ENCODE measurements at regions not wholly inside any gene's neighbourhood (a gene's known extent, or its start where the extent isn't known, plus 50 kb on each side); places are given as distances from the start of the nearest gene placed in this dataset.

DNA sequence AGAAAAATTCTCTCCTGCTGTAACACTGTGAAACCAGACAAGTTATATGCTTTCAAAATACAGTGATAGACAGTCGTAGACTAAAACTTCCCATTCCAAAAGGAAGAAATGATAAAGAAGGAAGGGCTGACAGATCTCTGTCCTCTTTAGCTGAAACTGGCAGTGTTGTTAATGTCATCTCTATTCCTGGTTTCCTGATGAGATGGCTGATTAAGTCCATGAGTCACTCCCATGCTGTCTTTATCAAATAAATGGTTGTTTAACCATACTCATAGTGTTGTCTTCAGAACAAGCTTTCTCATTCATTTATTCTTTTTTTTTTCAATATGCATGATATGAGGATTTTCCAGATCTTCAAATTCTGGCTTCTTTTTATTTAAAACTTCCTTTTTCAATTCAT, 952.2 kb upstream of the WWC1 start:
- Histone ChIP-seq H3K27ac (ENCODE audit: low read length) (no peak overlapping the region), H3K4me1 (ENCODE audit: control insufficient read depth, insufficient read depth, low read length) (no peaks in the 10 kb centered on the region), H3K4me3 (ENCODE audit: low read length in 2 of 2) (no peak overlapping the region), H3K27me3 (ENCODE audit: control insufficient read depth in 1 of 2, insufficient read depth in 2 of 2, low read length in 2 of 2) (no peaks in the 10 kb centered on the region), H3K9me3 (ENCODE audit: control insufficient read depth in 2 of 2, low read length in 2 of 2) (no peaks in the 10 kb centered on the region), H3K9ac (ENCODE audit: low read length in 2 of 2) (no peak overlapping the region), H3K36me3 (ENCODE audit: control insufficient read depth in 2 of 2, insufficient read depth in 2 of 2, low read length in 2 of 2) (no peaks in the 10 kb centered on the region)

DNA sequence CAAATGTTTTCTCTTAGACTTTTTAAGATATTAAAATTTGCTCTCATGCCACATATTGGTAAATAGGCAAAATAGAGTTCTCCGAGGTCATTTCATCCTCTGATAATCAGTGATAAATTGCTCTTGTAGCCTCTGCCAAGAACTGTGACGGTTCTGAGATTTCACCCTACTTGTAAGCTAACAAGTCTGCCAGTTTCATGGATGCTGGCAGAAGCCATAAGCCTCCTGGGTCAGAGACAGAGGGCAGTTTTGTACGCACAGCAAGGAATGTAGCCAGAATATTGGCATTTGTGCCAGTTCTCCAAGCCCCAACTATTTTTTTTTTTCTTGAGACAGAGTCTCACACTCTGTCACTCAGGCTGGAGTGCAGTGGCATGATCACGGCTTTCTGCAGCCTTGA, 945.0 kb upstream of the WWC1 start:
- Histone ChIP-seq H3K9me3 (ENCODE audit: control insufficient read depth in 2 of 2, low read length in 2 of 2) (no peaks in the 10 kb centered on the region), H3K27me3 (ENCODE audit: control insufficient read depth in 1 of 2, insufficient read depth in 2 of 2, low read length in 2 of 2) (no peaks in the 10 kb centered on the region), H3K9ac (ENCODE audit: low read length in 2 of 2) (no peak overlapping the region), H3K4me3 (ENCODE audit: low read length in 2 of 2) (no peak overlapping the region), H3K27ac (ENCODE audit: low read length) (no peak overlapping the region), H3K36me3 (ENCODE audit: control insufficient read depth in 2 of 2, insufficient read depth in 2 of 2, low read length in 2 of 2) (no peaks in the 10 kb centered on the region), H3K4me1 (ENCODE audit: control insufficient read depth, insufficient read depth, low read length) (no peaks in the 10 kb centered on the region)

DNA sequence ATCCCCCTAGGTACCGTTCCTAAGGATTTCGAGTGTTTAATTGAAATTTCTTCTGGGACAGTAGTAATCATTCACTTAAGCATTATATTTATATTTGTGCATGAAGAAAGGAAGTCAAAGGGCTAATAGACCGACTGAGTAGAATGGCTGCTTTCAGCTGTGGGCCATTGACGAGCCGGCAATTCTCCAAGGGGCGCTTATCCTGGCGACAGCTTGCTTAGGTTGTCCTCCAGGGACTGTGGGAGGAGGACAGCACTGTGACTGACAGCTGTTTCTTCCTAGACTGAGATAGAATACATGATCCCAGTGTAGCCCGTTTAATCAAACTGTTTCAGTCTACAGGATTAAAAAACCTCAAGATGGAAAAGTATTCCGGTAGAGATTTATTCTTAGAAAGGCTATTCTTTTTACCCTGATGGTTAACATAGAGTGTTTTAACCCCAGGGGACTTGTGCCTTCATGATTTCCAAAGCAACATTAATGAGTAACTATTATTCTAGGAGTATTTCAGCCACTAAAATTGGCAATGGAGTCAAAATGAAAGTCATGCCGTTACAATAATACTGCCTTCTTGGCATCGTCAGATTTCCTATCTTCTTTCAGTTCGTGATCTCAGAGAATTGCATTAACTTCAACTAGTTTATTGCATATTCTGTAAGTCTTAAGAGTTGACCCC, 943.1 kb upstream of the WWC1 start:
- no peak overlapping the region for H3K9ac ChIP-seq (ENCODE audit: low read length in 2 of 2)
- H3K4me1 ChIP-seq (ENCODE audit: control insufficient read depth, insufficient read depth, low read length): no peaks in the 10 kb centered on the region
- H3K27me3 ChIP-seq (ENCODE audit: control insufficient read depth in 1 of 2, insufficient read depth in 2 of 2, low read length in 2 of 2): no peaks in the 10 kb centered on the region
- H3K4me3 ChIP-seq (ENCODE audit: low read length in 2 of 2): no peak overlapping the region
- no peak overlapping the region for H3K27ac ChIP-seq (ENCODE audit: low read length)
- no peaks in the 10 kb centered on the region for H3K9me3 ChIP-seq (ENCODE audit: control insufficient read depth in 2 of 2, low read length in 2 of 2)
- H3K36me3 ChIP-seq (ENCODE audit: control insufficient read depth in 2 of 2, insufficient read depth in 2 of 2, low read length in 2 of 2): no peaks in the 10 kb centered on the region

DNA sequence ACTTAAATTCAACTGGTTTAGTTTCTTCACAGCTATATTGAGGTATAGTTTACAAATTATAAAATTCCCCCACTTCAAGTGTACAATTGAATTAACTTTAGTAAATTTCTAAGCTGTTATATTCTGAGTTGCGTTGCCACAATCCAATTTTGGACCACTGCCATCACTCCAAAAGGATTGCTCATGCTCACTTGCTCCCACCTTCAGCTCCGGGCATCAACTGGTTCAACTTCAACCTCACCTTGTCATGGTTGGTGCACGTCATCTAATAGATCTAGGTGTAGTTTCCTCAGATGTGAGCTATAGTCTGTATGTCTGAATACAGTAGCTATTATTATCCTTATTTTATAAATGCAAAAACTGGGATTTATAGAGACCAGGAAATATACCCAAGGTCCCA, 942.5 kb upstream of the WWC1 start:
- Histone ChIP-seq H3K36me3 (ENCODE audit: control insufficient read depth in 2 of 2, insufficient read depth in 2 of 2, low read length in 2 of 2) (no peaks in the 10 kb centered on the region), H3K27ac (ENCODE audit: low read length) (no peak overlapping the region), H3K9ac (ENCODE audit: low read length in 2 of 2) (no peak overlapping the region), H3K27me3 (ENCODE audit: control insufficient read depth in 1 of 2, insufficient read depth in 2 of 2, low read length in 2 of 2) (no peaks in the 10 kb centered on the region), H3K4me1 (ENCODE audit: control insufficient read depth, insufficient read depth, low read length) (no peaks in the 10 kb centered on the region), H3K9me3 (ENCODE audit: control insufficient read depth in 2 of 2, low read length in 2 of 2) (no peaks in the 10 kb centered on the region), H3K4me3 (ENCODE audit: low read length in 2 of 2) (no peak overlapping the region)

DNA sequence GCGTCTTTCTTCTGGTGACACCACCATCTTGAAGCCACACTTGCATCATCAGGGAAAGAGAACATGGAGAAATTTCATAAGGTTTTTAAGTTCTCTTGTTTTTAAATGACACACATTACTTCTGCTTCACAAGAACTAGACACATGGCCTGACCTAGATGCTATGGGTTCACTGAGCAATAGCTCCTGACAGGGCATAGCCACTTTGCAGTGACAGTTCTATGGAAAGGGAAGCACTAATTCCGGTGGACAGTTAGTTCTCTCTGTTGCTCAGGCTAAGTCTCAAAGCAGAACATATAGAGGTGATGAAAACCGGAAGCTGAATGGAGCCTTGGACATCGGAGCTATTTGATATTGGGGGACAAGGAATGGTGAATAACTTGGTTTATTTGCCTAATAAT, 940.1 kb upstream of the WWC1 start:
- Histone ChIP-seq H3K4me1 (ENCODE audit: control insufficient read depth, insufficient read depth, low read length) (no peaks in the 10 kb centered on the region), H3K9me3 (ENCODE audit: control insufficient read depth in 2 of 2, low read length in 2 of 2) (no peaks in the 10 kb centered on the region), H3K4me3 (ENCODE audit: low read length in 2 of 2) (no peak overlapping the region), H3K27ac (ENCODE audit: low read length) (no peak overlapping the region), H3K27me3 (ENCODE audit: control insufficient read depth in 1 of 2, insufficient read depth in 2 of 2, low read length in 2 of 2) (no peaks in the 10 kb centered on the region), H3K36me3 (ENCODE audit: control insufficient read depth in 2 of 2, insufficient read depth in 2 of 2, low read length in 2 of 2) (no peaks in the 10 kb centered on the region), H3K9ac (ENCODE audit: low read length in 2 of 2) (no peak overlapping the region)

DNA sequence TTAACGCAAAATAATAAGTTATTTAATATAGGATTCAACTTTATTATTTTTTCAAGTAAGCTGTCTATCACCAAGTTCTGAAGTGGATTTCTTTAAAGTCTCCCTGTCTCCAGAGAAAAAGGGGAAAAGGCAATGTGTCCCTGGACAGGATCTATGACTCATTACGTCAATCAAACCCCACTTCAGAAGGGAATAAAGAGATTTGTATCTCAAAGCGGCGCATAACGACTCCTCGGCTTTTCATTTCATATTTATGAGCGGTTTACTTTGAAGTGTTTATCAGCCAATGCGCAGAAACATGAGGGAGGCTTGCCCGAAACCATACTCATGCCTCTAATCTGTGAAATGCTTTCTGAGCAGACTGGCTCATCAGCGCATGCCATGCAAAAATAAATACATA, 938.6 kb upstream of the WWC1 start:
- no peak overlapping the region for H3K27ac ChIP-seq (ENCODE audit: low read length)
- no peaks in the 10 kb centered on the region for H3K9me3 ChIP-seq (ENCODE audit: control insufficient read depth in 2 of 2, low read length in 2 of 2)
- no peak overlapping the region for H3K4me3 ChIP-seq (ENCODE audit: low read length in 2 of 2)
- H3K27me3 ChIP-seq (ENCODE audit: control insufficient read depth in 1 of 2, insufficient read depth in 2 of 2, low read length in 2 of 2): no peaks in the 10 kb centered on the region
- H3K9ac ChIP-seq (ENCODE audit: low read length in 2 of 2): no peak overlapping the region
- H3K4me1 ChIP-seq (ENCODE audit: control insufficient read depth, insufficient read depth, low read length): no peaks in the 10 kb centered on the region
- no peaks in the 10 kb centered on the region for H3K36me3 ChIP-seq (ENCODE audit: control insufficient read depth in 2 of 2, insufficient read depth in 2 of 2, low read length in 2 of 2)

DNA sequence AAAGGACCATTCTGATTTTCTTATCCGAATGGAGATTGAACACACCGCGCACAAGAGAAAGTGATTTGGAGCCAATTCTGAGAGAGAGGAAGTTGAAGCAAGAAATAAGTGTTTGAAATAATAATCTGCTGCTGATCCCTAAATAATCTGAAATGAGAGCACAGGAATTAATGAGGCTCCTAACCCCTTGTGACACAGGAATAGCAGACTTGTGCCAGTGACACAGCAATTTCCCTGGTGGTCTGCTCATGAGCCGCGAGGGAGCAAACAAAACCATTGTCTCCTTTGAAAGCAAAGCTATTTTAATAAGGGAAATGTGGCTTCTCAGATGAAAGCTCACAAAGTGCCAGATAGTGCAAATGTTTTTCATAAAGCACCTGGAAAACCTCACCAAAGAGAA, 936.1 kb upstream of the WWC1 start:
- no peaks in the 10 kb centered on the region for H3K36me3 ChIP-seq (ENCODE audit: control insufficient read depth in 2 of 2, insufficient read depth in 2 of 2, low read length in 2 of 2)
- H3K9me3 ChIP-seq (ENCODE audit: control insufficient read depth in 2 of 2, low read length in 2 of 2): no peaks in the 10 kb centered on the region
- H3K4me1 ChIP-seq (ENCODE audit: control insufficient read depth, insufficient read depth, low read length): no peaks in the 10 kb centered on the region
- no peak overlapping the region for H3K27ac ChIP-seq (ENCODE audit: low read length)
- no peaks in the 10 kb centered on the region for H3K27me3 ChIP-seq (ENCODE audit: control insufficient read depth in 1 of 2, insufficient read depth in 2 of 2, low read length in 2 of 2)
- H3K4me3 ChIP-seq (ENCODE audit: low read length in 2 of 2): no peak overlapping the region
- no peak overlapping the region for H3K9ac ChIP-seq (ENCODE audit: low read length in 2 of 2)

DNA sequence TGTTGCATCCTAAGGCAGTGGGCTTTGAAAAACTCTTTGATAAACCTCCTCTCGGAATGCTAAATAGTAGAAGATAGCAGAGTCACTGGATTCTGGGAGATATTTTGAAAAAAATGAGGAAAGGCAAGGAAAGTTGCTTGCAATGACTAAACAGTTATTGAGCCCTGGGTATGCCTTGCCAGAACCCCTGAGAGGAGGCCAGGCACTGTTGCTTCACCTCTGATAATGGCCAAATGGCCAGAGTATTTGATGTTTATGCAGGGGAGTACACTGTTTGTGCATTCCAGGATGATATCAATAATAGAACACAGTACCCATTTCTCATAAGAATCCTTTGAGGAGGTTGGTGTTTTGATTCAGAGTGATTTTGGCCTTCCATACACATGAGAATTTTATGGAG, 935.1 kb upstream of the WWC1 start:
- no peaks in the 10 kb centered on the region for H3K27me3 ChIP-seq (ENCODE audit: control insufficient read depth in 1 of 2, insufficient read depth in 2 of 2, low read length in 2 of 2)
- no peak overlapping the region for H3K9ac ChIP-seq (ENCODE audit: low read length in 2 of 2)
- H3K9me3 ChIP-seq (ENCODE audit: control insufficient read depth in 2 of 2, low read length in 2 of 2): no peaks in the 10 kb centered on the region
- no peak overlapping the region for H3K4me3 ChIP-seq (ENCODE audit: low read length in 2 of 2)
- no peak overlapping the region for H3K27ac ChIP-seq (ENCODE audit: low read length)
- H3K36me3 ChIP-seq (ENCODE audit: control insufficient read depth in 2 of 2, insufficient read depth in 2 of 2, low read length in 2 of 2): no peaks in the 10 kb centered on the region
- H3K4me1 ChIP-seq (ENCODE audit: control insufficient read depth, insufficient read depth, low read length): no peaks in the 10 kb centered on the region

DNA sequence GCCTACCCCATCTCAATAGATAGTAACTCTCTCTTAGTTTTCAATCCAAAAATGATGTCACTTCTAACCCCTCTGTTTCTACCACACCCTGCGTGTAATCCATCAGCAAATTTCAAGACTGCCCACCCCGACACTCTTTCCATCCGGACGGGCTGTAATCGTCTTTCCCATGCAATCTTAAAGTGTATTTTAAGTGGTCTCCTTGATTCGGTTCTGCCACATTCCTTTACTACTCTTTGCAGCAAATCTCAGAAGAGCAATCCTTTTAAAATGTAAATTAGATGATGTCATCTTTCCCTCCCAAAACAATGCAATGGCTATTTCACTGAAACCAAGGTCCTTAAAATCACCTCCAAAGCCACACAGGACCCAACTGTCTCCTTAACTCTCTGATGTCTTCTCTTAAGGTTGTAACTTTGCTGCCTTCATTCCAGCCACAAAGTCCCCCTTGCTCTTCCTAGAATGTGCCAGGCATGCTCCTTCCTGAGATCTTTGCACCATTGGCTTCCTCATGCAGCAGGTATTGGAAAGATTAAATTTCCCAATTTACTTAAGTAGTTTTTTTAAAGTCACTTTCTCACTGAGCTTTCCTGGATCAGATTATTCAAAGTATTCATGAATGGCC, 932.5 kb upstream of the WWC1 start:
- Histone ChIP-seq H3K27ac (ENCODE audit: low read length) (no peak overlapping the region), H3K36me3 (ENCODE audit: control insufficient read depth in 2 of 2, insufficient read depth in 2 of 2, low read length in 2 of 2) (no peaks in the 10 kb centered on the region), H3K4me3 (ENCODE audit: low read length in 2 of 2) (no peak overlapping the region), H3K4me1 (ENCODE audit: control insufficient read depth, insufficient read depth, low read length) (no peaks in the 10 kb centered on the region), H3K27me3 (ENCODE audit: control insufficient read depth in 1 of 2, insufficient read depth in 2 of 2, low read length in 2 of 2) (no peaks in the 10 kb centered on the region), H3K9me3 (ENCODE audit: control insufficient read depth in 2 of 2, low read length in 2 of 2) (no peaks in the 10 kb centered on the region), H3K9ac (ENCODE audit: low read length in 2 of 2) (no peak overlapping the region)

DNA sequence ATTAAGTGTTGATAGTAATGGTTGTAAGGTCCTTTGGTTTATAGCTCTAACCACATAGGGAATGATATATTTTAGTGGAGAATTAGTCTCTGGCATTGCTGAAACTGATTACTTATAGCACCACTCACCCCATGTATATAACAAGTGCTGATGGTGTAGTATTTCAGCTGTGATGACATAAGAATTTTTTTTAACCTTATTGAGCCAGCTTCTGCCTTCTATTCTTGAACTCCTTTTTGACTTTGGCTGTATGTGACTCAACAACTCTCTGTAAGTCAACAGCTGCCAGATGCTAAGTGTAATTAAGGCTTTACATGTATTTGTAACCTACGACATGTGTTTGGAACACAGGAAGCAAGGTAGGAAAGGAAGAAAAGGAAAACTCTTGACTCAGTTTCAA, 929.6 kb upstream of the WWC1 start:
- no peak overlapping the region for H3K9ac ChIP-seq (ENCODE audit: low read length in 2 of 2)
- no peaks in the 10 kb centered on the region for H3K9me3 ChIP-seq (ENCODE audit: control insufficient read depth in 2 of 2, low read length in 2 of 2)
- no peak overlapping the region for H3K27ac ChIP-seq (ENCODE audit: low read length)
- no peaks in the 10 kb centered on the region for H3K4me1 ChIP-seq (ENCODE audit: control insufficient read depth, insufficient read depth, low read length)
- no peaks in the 10 kb centered on the region for H3K27me3 ChIP-seq (ENCODE audit: control insufficient read depth in 1 of 2, insufficient read depth in 2 of 2, low read length in 2 of 2)
- no peaks in the 10 kb centered on the region for H3K36me3 ChIP-seq (ENCODE audit: control insufficient read depth in 2 of 2, insufficient read depth in 2 of 2, low read length in 2 of 2)
- H3K4me3 ChIP-seq (ENCODE audit: low read length in 2 of 2): no peak overlapping the region

DNA sequence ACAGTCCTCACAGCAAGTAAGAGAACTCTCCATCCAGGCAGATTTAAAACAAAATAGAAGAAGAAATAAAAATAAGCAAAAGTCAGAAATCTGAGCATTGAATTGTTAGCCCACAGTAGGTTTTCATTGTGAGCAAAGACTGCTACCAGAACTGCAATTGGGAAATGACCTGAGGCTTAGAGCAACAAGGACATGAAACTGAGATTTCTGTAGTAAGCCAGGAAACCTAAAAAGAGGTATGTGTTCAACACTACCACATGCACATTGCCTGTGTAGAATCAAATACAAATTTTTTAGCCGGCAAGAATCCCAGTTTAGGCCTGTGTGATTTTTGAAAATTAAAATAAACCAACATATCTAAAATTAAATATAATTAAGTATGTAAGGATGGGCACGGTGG, 928.4 kb upstream of the WWC1 start:
- H3K9me3 ChIP-seq (ENCODE audit: control insufficient read depth in 2 of 2, low read length in 2 of 2): no peaks in the 10 kb centered on the region
- no peaks in the 10 kb centered on the region for H3K36me3 ChIP-seq (ENCODE audit: control insufficient read depth in 2 of 2, insufficient read depth in 2 of 2, low read length in 2 of 2)
- H3K4me1 ChIP-seq (ENCODE audit: control insufficient read depth, insufficient read depth, low read length): no peaks in the 10 kb centered on the region
- no peak overlapping the region for H3K27ac ChIP-seq (ENCODE audit: low read length)
- H3K4me3 ChIP-seq (ENCODE audit: low read length in 2 of 2): no peak overlapping the region
- H3K9ac ChIP-seq (ENCODE audit: low read length in 2 of 2): no peak overlapping the region
- no peaks in the 10 kb centered on the region for H3K27me3 ChIP-seq (ENCODE audit: control insufficient read depth in 1 of 2, insufficient read depth in 2 of 2, low read length in 2 of 2)

All from stomach smooth muscle (tissue), 2 donors.